AG10803 (cell line): ENCODE measurements at regions not wholly inside any gene's neighbourhood (a gene's known extent, or its start where the extent isn't known, plus 50 kb on each side); places are given as distances from the start of the nearest gene placed in this dataset.

Experiments used
- DNase-seq: peaks from one replicate; pipeline ENCODE4 v3.0.0; 2010; ENCODE audit warnings: low read depth
- H3K4me3 ChIP-seq: 2 replicates; pipeline ENCODE4 v1.5.1; 2011; ENCODE audit warnings: mild to moderate bottlenecking, low read length, control low read depth
- CTCF ChIP-seq: conservative IDR thresholded peaks from 2 replicates; pipeline ENCODE4 v1.5.1; 2011; ENCODE audit warnings: mild to moderate bottlenecking, low read length, control low read depth, inconsistent platforms

- TF ChIP-seq CTCF: no peak
- peak; percentile 58 for DNase-seq
- H3K4me3 ChIP-seq: no peak overlapping the region
Observed at GRCh38 chr20:11814267-11814666, 103.4 kb upstream of the BTBD3 start.

GRCh38 chr20:11820838-11821237, 96.9 kb upstream of the BTBD3 start:
- no peak for TF ChIP-seq CTCF
- DNase-seq: no peak
- no peak overlapping the region for H3K4me3 ChIP-seq

GRCh38 chr20:11822540-11822794, 95.2 kb upstream of the BTBD3 start:
- no peak for TF ChIP-seq CTCF
- no peak for DNase-seq
- no peak overlapping the region for H3K4me3 ChIP-seq

- DNase-seq: no peak
- H3K4me3 ChIP-seq: no peak overlapping the region
- no peak for TF ChIP-seq CTCF
Observed at GRCh38 chr20:11826334-11826733, 91.4 kb upstream of the BTBD3 start.

- no peak for DNase-seq
- no peak for TF ChIP-seq CTCF
- no peak overlapping the region for H3K4me3 ChIP-seq
Observed at GRCh38 chr20:11832397-11832796, 85.3 kb upstream of the BTBD3 start.

GRCh38 chr20:11832851-11833250, 84.8 kb upstream of the BTBD3 start:
- no peak for TF ChIP-seq CTCF
- H3K4me3 ChIP-seq: no peak overlapping the region
- no peak for DNase-seq

GRCh38 chr20:11833825-11834224, 83.9 kb upstream of the BTBD3 start:
- no peak for DNase-seq
- no peak overlapping the region for H3K4me3 ChIP-seq
- TF ChIP-seq CTCF: no peak
